Left lobe of liver (tissue), 2 donors: ENCODE measurements at regions not wholly inside any gene's neighbourhood (a gene's known extent, or its start where the extent isn't known, plus 50 kb on each side); places are given as distances from the start of the nearest gene placed in this dataset.
A peak's percentile ranks its signal among the peaks of the same experiment; 100 is the strongest.
"Not testable (repeated sequence)": the region's sequence is repeated elsewhere in the genome, so short reads cannot be mapped to it uniquely, and the experiment has no call there.

Experiments
- ATAC-seq: fragments of 200-7000 bp; cut with Tn5 transposase; one replicate; pipeline ENCODE4 v1.9.1; 2020; ENCODE audit warnings: mild to moderate bottlenecking, moderate library complexity
- DNase-seq: peaks from one replicate; pipeline ENCODE4 v3.0.0-alpha.2; 2020; ENCODE audit warnings: low spot score
- donor health status: DM: no; HTN: no; CAD: no; lungs with moderate emphysema.
- donor health status: DM: no; HTN: yes; CAD: no.

GRCh38 chr5:87756951-87757350, 344.2 kb upstream of the CCNH start:
- ATAC-seq (no peak), DNase-seq (no peak)

DNA sequence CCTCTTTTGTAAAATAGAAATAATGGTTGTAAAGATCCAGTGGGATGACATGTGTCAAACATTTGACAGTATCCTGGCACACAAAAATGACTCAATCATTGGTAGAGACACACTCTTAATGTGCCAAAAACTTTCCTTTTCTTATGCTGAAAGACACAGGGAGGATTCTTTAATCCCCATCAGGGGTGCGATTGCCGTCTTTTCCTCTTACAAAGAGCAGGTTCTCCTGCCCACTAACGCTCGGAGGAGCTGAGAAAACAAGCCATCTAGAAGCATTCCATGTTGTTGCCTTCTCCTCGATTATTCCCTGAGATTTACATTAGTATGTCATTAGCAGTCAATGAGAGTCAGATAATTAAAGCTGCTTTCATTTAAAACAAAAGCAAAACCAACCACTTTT, 342.6 kb upstream of the CCNH start:
- ATAC-seq, result no peak
- DNase-seq, result no peak

- ATAC-seq, result no peak
- no peak for DNase-seq
Observed at GRCh38 chr5:87754009-87754757, 341.5 kb upstream of the CCNH start.

DNA sequence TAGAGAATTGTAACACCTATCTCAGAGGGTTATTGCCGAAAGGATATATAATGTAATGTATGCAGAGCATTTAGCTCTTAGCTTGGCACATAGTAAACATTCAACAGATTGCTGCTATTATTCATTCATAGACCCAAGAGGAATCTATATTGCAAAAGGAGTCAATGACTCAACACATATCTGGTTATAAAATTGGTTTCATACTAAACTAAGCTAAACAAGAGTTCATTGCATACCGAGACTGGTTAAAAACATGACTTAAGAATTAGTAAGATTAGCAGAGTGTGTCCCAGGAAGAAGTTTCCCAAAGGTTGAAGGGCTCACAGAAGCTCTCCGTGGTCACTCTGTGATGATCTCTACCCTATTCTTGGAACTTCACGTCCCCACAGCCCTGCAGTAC, 339.6 kb upstream of the CCNH start:
- ATAC-seq (no peak), DNase-seq (no peak)

GRCh38 chr5:87751824-87752223, 339.1 kb upstream of the CCNH start:
- ATAC-seq (no peak), DNase-seq (no peak)

- ATAC-seq, result no peak
- DNase-seq, result no peak
Observed at GRCh38 chr5:87746891-87747377, 334.2 kb upstream of the CCNH start.

- ATAC-seq, result no peak
Observed at GRCh38 chr5:87746341-87746740, 333.6 kb upstream of the CCNH start.

DNA sequence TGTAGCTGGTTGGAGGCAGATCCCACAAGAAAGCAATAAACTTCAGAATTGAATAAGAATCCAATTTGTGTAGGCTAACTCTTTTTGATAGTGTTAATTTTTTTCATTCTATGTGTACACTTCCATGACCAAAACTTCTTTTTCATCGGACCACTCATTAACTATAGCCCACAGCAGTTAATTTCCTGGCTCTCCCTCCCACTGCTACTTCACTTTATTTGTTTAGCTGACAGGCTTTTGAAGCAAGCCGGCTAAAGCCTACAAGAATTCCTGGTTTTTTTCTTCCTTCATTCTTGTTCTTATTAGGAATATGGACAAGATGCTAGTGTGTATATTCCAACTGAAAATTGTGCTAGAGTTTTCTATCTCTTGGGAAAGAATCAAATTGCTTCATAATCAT, 329.2 kb upstream of the CCNH start:
- DNase-seq (no peak), ATAC-seq (no peak)

More at GRCh38 chr5:87746341-87746740, 333.6 kb upstream of the CCNH start:
- DNase-seq, result no peak

- no peak for ATAC-seq
- no peak for DNase-seq
Observed at GRCh38 chr5:87735923-87736322, 323.2 kb upstream of the CCNH start.

DNA sequence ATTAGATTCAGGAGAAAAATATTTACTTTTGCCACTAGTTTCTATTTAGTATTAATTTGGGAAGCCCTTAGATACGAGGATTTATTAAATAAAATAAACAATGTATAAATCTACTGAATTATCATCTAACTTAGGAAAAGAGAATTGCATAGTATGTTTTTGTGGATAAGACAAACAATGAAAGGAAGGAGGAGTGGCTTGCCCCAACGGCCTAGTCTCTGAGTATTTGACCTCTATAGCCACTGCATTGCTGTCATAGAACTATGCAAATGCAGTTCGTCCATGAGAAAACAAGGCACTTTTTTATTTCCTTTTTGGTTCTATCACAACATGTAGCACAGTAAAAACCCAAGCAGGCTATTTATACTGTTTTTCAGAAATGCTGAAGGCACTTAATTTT, 321.2 kb upstream of the CCNH start:
- ATAC-seq (peak; percentile 44), DNase-seq (no peak)

DNA sequence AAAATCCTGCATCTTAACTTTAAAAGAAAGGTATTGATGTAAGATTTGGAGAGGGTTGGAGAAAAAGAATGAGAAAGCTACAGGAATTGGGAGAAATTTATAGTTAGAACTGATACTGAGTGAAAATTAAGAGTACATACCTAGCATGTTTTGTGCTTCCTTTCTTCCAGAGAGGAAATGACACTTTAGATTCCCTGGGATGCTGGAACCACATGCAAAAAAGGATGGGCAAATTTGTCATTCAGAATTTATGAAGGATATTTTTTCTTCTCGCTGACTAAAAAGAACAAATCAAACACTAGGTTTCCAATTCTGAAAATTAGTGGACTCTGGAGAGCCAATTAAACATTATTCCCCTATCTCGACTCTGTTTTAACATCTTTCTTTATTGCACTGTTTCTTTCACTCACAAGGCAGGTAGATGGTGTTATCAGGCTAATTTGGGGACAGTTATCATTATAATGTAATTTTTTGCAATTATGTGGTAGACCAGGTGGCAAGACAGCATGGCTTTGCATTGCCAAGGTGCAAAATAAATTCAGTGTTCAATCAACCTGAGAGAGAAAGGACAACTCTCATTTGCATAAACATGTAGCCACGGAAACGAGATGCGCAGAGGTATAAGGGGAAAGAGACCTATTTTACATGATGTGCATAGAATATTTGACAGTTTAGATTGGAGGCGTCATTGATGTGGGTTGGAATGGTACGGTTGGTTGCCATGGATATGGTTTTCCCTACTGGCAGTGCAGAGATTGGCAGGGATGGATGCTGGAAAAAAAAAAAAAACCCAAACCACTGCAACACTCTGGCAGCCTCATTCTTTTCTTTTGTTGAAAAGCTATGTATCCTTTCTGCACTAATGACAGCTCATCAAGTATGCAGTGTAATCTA, 320.4 kb upstream of the CCNH start:
- ATAC-seq, result no peak
- no peak for DNase-seq

DNA sequence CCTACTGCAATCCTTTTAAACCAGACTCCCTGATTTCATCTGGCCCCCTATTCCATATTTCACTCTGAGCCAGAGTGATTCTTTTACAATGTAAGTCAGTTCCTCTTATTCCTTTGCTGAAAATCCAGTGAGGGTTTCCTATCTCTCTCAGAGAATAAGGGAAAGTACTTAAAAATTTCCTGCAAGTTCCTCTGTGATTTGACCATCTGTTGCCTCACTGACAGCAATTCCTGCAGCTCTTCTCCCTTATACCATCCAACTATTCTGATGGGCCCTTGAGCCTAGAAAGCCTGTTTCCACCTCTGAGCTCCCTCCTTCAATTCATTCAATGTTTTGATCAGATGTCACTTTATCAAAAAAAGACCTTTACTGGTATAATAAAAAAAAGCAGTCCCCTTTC, 317.1 kb upstream of the CCNH start:
- ATAC-seq (no peak), DNase-seq (no peak)

- ATAC-seq (no peak), DNase-seq (no peak)
Observed at GRCh38 chr5:87722286-87722685, 309.6 kb upstream of the CCNH start.

- not testable (repeated sequence) for DNase-seq, ATAC-seq
Observed at GRCh38 chr5:87718224-87718925, 305.6 kb upstream of the CCNH start.

DNA sequence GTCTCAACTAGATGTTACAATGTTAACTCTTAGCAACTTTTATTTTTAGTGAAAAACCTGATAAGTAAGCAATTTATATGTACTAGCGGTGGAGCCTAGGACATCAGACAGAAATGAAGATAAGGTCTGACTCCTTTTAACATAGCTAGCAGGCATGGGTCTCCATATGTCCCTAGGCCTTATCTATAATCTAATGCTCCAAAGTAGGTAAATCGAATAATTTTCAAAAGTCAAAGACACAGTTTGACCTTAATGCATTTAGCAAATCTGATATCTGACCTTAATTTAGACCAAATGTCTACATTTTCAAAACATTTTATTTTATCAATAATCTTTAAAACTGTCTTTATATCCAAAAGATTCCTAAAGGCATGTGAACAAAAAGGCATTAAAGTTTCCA, 305.0 kb upstream of the CCNH start:
- no peak for DNase-seq
- ATAC-seq, result no peak

DNA sequence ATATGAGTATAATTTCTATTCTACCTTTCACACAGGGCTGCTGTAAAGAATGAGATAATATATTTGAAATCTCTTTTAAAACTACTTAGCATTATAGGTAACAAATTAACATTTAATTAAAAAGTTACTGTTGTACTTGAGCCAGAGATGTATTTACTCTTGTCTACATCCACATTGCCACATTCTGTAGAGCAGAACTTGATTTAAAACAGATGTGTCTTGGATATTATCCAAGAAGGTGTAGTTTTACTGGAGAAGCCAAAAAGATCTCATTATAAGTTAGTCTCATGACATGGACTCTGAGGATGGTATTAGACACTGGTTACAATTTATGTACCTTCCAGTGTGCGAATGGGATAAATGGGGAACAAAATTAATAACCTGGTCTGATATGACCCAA, 293.1 kb upstream of the CCNH start:
- ATAC-seq, result no peak

GRCh38 chr5:87686975-87687374, 274.2 kb upstream of the CCNH start:
- DNase-seq (no peak), ATAC-seq (no peak)

More for the DNA sequence above, 293.1 kb upstream of the CCNH start:
- DNase-seq, result no peak

- no peak for DNase-seq
- ATAC-seq, result no peak
Observed at GRCh38 chr5:87686018-87686417, 273.3 kb upstream of the CCNH start.

DNA sequence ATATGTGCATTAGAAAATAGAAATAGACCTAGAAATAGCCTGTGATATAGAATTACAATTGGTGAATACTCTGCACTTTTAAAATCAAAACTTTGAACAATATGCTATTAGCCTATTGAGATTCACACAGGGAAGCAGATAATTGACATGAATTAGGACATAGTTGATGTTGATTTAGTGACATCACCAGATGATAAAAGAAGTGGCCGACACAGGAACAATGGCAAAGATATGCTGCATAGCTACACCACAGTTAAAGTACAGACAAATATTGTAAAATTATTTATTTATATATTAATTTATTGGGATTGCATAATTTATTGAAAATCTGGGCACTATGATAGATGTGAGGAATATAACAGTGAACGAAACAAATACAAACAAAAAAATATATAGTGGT, 261.5 kb upstream of the CCNH start:
- DNase-seq, result no peak
- ATAC-seq, result no peak

GRCh38 chr5:87671146-87671545, 258.4 kb upstream of the CCNH start:
- DNase-seq (no peak), ATAC-seq (no peak)

DNA sequence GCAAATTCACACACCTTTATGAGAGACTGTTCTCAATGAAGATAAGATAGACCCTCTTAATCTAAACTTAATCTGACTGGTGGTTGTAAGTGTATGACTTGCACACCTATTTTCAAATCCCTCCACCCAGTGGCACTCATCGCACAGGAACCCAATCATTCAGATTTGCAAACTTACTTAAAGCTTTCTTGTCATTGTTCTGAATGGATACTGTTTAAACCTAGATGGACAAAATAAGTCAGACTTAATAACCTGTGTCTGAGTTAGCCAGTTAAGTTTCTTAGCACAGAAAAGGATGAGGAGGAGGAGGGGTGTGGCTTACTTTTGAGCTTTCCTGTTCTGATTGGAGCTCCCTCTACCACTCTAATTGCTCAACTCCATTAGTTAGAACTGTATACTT, 252.4 kb upstream of the CCNH start:
- no peak for ATAC-seq
- DNase-seq, result no peak
